ENCODE measurements at regions not wholly inside any gene's neighbourhood (a gene's known extent, or its start where the extent isn't known, plus 50 kb on each side); places are given as distances from the start of the nearest gene placed in this dataset.
"Not testable (repeated sequence)": the region's sequence is repeated elsewhere in the genome, so short reads cannot be mapped to it uniquely, and the experiment has no call there.

- not testable (repeated sequence) for TF ChIP-seq CTCF (optimal IDR thresholded peaks at IDR 0.05 in 1 of 3, IDR thresholded peaks at IDR 0.05 in 1 of 3, conservative IDR thresholded peaks at IDR 0.05 in 1 of 3; ENCODE audit: extremely low read depth in 1 of 3, insufficient read depth in 2 of 3, low read length in 3 of 3); EZH2 (IDR thresholded peaks at IDR 0.05; ENCODE audit: low read length)
Measured at GRCh38 chr12:131520553-131520952, 190.3 kb upstream of the SFSWAP start.

Data from keratinocyte (primary cell).